Middle frontal gyrus (tissue), 1 donor: ENCODE measurements at regions not wholly inside any gene's neighbourhood (a gene's known extent, or its start where the extent isn't known, plus 50 kb on each side); places are given as distances from the start of the nearest gene placed in this dataset.
"Not testable (repeated sequence)": the region's sequence is repeated elsewhere in the genome, so short reads cannot be mapped to it uniquely, and the experiment has no call there.

Experiments
- DNase-seq: peaks from one replicate; pipeline ENCODE4 v3.0.0-alpha.2; 2015; ENCODE audit warnings: low spot score; ENCODE audit errors: extremely low spot score

GRCh38 chr3:66928252-66928651 is 69.9 kb upstream of the KBTBD8 start:
- no peak for DNase-seq

- DNase-seq: no peak
These were observed 66.8 kb upstream of the KBTBD8 start for GRCh38 chr3:66931291-66931690.

- DNase-seq: no peak
These were observed 66.4 kb upstream of the KBTBD8 start for GRCh38 chr3:66931699-66932098.

- no peak for DNase-seq
These were observed 64.9 kb upstream of the KBTBD8 start for GRCh38 chr3:66933233-66933632.

- no peak for DNase-seq
These were observed 64.1 kb upstream of the KBTBD8 start for GRCh38 chr3:66934041-66934440.

GRCh38 chr3:66934725-66935124 is 63.4 kb upstream of the KBTBD8 start:
- DNase-seq: no peak

GRCh38 chr3:66937041-66937440 is 61.1 kb upstream of the KBTBD8 start:
- DNase-seq: not testable (repeated sequence)

GRCh38 chr3:66938338-66938963 is 59.7 kb upstream of the KBTBD8 start:
- peak; percentile 73 for DNase-seq

GRCh38 chr3:66948041-66948440 is 50.1 kb upstream of the KBTBD8 start:
- DNase-seq: no peak
